ENCODE measurements at regions not wholly inside any gene's neighbourhood (a gene's known extent, or its start where the extent isn't known, plus 50 kb on each side); places are given as distances from the start of the nearest gene placed in this dataset.

GRCh38 chr6:56889492-56889891 lies 65.4 kb upstream of the BEND6 start:
- TF ChIP-seq CTCF (conservative IDR thresholded peaks at IDR 0.05), result no peak
- H3K27me3 ChIP-seq (ENCODE audit: control insufficient read depth, insufficient read depth, low read length, poor library complexity, severe bottlenecking), result peaks cover 39% of the 10 kb centered on the region
- H3K9me3 ChIP-seq (ENCODE audit: control insufficient read depth, low read length), result no peaks in the 10 kb centered on the region
- H3K9ac ChIP-seq (ENCODE audit: extremely low read depth, low read length, poor library complexity, severe bottlenecking), result no peak overlapping the region
- H3K27me3 Mint-ChIP-seq (ENCODE audit: insufficient read depth), result peaks cover 50% of the 10 kb centered on the region
- H3K4me3 Mint-ChIP-seq, result no peak overlapping the region
- no peaks in the 10 kb centered on the region for H3K36me3 Mint-ChIP-seq (ENCODE audit: low read depth)
- H3K4me1 Mint-ChIP-seq, result peaks cover 6% of the 10 kb centered on the region
- H3K27ac Mint-ChIP-seq, result no peak overlapping the region
- peaks cover 4% of the 10 kb centered on the region for H3K9me3 Mint-ChIP-seq
- no peak overlapping the region for H3K27ac ChIP-seq (ENCODE audit: low read depth, low read length)
- H3K4me3 ChIP-seq (ENCODE audit: low read length), result no peak overlapping the region
- H3K4me1 ChIP-seq (ENCODE audit: control insufficient read depth, insufficient read depth, low read length), result peaks cover 7% of the 10 kb centered on the region
- DNase-seq, result no peak
- no peaks in the 10 kb centered on the region for H3K36me3 ChIP-seq (ENCODE audit: control insufficient read depth, insufficient read depth, low read length)

GRCh38 chr6:56888687-56889086 lies 66.2 kb upstream of the BEND6 start:
- peaks cover 6% of the 10 kb centered on the region for H3K4me1 Mint-ChIP-seq
- Histone ChIP-seq H3K4me1 (ENCODE audit: control insufficient read depth, insufficient read depth, low read length) (peaks cover 7% of the 10 kb centered on the region), H3K4me3 (ENCODE audit: low read length) (no peak overlapping the region)

GRCh38 chr6:56887086-56887485 lies 67.8 kb upstream of the BEND6 start:
- Mint-ChIP-seq H3K9me3 (no peaks in the 10 kb centered on the region), H3K4me3 (no peak overlapping the region), H3K36me3 (ENCODE audit: low read depth) (no peaks in the 10 kb centered on the region), H3K4me1 (peaks cover 6% of the 10 kb centered on the region), H3K27me3 (ENCODE audit: insufficient read depth) (peaks cover 64% of the 10 kb centered on the region), H3K27ac (no peak overlapping the region)
- DNase-seq, result no peak
- no peak overlapping the region for H3K27ac ChIP-seq (ENCODE audit: low read depth, low read length)
- peaks cover 45% of the 10 kb centered on the region for H3K27me3 ChIP-seq (ENCODE audit: control insufficient read depth, insufficient read depth, low read length, poor library complexity, severe bottlenecking)
- H3K36me3 ChIP-seq (ENCODE audit: control insufficient read depth, insufficient read depth, low read length), result no peaks in the 10 kb centered on the region
- TF ChIP-seq CTCF (conservative IDR thresholded peaks at IDR 0.05), result no peak
- no peaks in the 10 kb centered on the region for H3K9me3 ChIP-seq (ENCODE audit: control insufficient read depth, low read length)
- peaks cover 7% of the 10 kb centered on the region for H3K4me1 ChIP-seq (ENCODE audit: control insufficient read depth, insufficient read depth, low read length)
- H3K9ac ChIP-seq (ENCODE audit: extremely low read depth, low read length, poor library complexity, severe bottlenecking), result no peak overlapping the region
- 80% methylated on average over 1 of the region's 1 CpG; no CpG with 5 or more reads in 1 of the 2 experiments for whole genome bisulfite sequencing, 2 experiments (ENCODE audit: insufficient coverage in 1 of 2, insufficient read length in 1 of 2)
- H3K4me3 ChIP-seq (ENCODE audit: low read length), result no peak overlapping the region

More at GRCh38 chr6:56888687-56889086, 66.2 kb upstream of the BEND6 start:
- Histone ChIP-seq H3K9me3 (ENCODE audit: control insufficient read depth, low read length) (no peaks in the 10 kb centered on the region), H3K9ac (ENCODE audit: extremely low read depth, low read length, poor library complexity, severe bottlenecking) (no peak overlapping the region), H3K36me3 (ENCODE audit: control insufficient read depth, insufficient read depth, low read length) (no peaks in the 10 kb centered on the region), H3K27ac (ENCODE audit: low read depth, low read length) (no peak overlapping the region), H3K27me3 (ENCODE audit: control insufficient read depth, insufficient read depth, low read length, poor library complexity, severe bottlenecking) (peaks cover 45% of the 10 kb centered on the region)
- Mint-ChIP-seq H3K27me3 (ENCODE audit: insufficient read depth) (peaks cover 57% of the 10 kb centered on the region), H3K9me3 (peaks cover 4% of the 10 kb centered on the region), H3K36me3 (ENCODE audit: low read depth) (no peaks in the 10 kb centered on the region), H3K27ac (no peak overlapping the region), H3K4me3 (no peak overlapping the region)
- DNase-seq, result no peak
- WGBS, 2 experiments (ENCODE audit: insufficient coverage in 1 of 2, insufficient read length in 1 of 2), result 100% methylated on average over 1 of the region's 1 CpG; no CpG with 5 or more reads in 1 of the 2 experiments
- TF ChIP-seq CTCF (conservative IDR thresholded peaks at IDR 0.05), result no peak
